ENCODE measurements at regions not wholly inside any gene's neighbourhood (a gene's known extent, or its start where the extent isn't known, plus 50 kb on each side); places are given as distances from the start of the nearest gene placed in this dataset.
"Not testable (repeated sequence)": the region's sequence is repeated elsewhere in the genome, so short reads cannot be mapped to it uniquely, and the experiment has no call there.

- no peak for DNase-seq
These were observed 244.2 kb downstream of the RFPL4B start for GRCh38 chr6:112591329-112591728.

- DNase-seq, result no peak
These were observed 245.0 kb downstream of the RFPL4B start for GRCh38 chr6:112592159-112592558.

DNA sequence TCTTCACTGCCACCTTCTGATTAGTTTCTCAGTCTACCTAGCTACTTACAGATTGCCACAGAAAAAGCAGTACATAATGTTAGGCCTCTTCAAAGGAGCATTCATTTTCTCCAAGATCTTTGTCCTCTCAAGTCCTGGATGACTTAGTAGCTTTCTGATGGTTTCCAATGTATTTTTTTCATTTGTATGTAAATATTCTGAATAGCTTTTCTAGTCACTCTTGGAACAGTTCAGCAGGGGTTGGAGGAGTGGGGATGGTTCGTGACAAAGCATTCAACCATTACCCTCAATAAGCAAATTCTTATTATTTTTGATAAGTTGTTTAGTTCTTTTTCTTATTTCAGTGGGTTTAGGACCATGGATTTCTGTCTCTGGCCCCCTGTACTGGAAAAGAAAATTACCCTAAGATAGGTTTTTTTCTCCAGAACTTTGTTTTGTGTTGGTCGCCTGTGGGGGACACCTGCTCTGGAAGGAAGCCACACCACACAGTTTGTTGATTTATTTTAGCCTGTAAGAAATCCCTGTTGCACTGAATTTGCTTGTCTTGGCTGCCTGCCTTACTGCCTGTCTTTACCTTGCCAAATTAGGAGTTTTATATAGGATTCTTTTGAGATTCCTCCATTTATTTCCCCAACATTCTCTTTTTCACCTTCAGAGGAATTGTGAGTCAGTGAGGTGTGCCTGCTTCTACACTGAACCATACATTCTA lies 247.9 kb downstream of the RFPL4B start:
- DNase-seq, result no peak

DNA sequence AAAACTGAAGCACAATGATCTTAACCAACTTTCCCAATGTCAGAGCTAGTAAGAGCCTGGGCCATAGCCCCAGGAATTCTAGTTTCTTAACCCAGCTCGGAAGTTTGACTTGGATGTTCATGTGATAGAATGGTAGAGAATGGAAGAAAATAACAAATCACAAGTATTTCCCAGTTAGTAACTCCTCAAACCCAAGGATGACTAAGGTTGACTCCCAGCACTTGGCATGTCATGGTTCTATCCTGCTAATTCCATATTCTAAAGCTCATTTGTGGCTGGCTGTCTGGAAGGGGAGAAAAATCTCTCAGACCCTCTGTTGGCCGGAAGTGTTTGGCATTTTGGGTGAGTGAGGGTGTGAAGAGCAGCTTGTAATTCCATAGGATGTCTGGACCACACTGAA lies 248.7 kb downstream of the RFPL4B start:
- DNase-seq, result no peak

DNA sequence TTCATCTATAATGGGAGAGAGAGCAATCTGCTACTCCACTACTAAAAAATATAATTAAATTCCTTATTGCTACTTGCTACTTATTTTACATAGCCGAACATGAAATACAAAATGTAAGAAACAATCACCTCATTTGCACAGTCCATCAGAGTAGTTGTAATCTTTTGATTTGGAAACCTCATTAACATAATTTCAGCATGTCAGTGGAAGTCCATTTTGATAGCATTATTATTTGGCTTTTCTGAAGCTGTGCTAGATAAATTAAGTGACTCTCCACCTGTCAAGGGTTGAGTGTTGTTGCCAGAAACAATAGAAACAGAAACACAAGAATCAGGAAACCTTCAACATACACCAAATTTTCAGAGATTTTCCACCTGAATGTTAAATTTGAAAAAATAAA lies 250.0 kb downstream of the RFPL4B start:
- no peak for DNase-seq

GRCh38 chr6:112600168-112600567 lies 253.0 kb downstream of the RFPL4B start:
- no peak for DNase-seq

GRCh38 chr6:112603726-112604125 lies 256.6 kb downstream of the RFPL4B start:
- no peak for DNase-seq

GRCh38 chr6:112606656-112607435 lies 259.7 kb downstream of the RFPL4B start:
- DNase-seq, result no peak

GRCh38 chr6:112608925-112609324 lies 261.8 kb downstream of the RFPL4B start:
- DNase-seq, result not testable (repeated sequence)

- DNase-seq, result no peak
These were observed 266.3 kb downstream of the RFPL4B start for GRCh38 chr6:112613410-112613809.

DNA sequence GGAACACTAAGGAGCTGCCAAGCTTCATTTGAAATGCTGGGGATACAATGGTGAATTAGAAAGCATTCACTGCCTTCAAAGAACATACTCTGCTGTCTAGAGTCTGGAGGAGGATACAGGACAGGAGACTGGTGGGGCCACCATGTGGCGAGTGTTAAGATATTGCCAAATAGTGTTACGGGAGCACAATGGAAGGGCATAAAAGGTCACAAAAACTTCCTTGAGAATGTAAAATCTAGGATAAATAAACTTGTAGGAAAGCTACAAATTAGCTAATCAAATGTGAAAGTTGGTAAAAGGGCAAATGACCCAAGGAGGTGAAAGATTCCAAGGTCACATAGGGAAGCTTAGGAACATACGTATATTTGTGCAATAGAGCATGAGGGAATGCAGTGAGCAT lies 271.7 kb downstream of the RFPL4B start:
- DNase-seq, result no peak

GRCh38 chr6:112620812-112621569 lies 273.9 kb downstream of the RFPL4B start:
- DNase-seq, result no peak

GRCh38 chr6:112622036-112622435 lies 274.9 kb downstream of the RFPL4B start:
- no peak for DNase-seq

DNA sequence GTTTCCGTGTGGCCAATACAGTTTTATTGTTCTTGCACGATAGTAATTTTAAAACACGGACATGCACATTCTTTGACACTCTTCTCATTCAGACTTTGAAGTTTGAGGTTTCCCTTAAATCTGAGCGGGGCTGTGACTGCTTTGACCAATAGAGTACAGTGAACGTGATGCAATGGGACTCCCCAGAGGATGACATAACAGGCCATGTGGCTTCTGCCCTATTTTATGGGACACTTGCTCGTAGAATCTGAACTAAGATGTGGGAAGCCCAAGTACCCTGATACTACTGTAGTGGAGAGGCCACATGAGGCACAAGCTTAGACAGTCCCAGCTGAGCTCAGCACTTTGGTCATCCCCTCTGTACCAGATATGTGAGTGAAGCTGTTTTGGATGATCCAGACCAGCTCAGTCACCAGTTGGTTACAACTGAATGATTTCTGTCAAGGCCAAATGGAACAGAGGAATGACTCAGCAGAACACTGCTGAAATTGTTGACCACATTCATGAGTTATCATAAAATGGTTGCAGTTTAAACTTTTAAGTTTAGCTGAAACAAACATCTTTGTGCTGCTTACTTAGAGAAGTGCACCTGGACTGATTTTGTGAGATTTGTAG lies 279.4 kb downstream of the RFPL4B start:
- DNase-seq, result no peak

- DNase-seq, result no peak
These were observed 287.2 kb downstream of the RFPL4B start for GRCh38 chr6:112634376-112634775.

DNA sequence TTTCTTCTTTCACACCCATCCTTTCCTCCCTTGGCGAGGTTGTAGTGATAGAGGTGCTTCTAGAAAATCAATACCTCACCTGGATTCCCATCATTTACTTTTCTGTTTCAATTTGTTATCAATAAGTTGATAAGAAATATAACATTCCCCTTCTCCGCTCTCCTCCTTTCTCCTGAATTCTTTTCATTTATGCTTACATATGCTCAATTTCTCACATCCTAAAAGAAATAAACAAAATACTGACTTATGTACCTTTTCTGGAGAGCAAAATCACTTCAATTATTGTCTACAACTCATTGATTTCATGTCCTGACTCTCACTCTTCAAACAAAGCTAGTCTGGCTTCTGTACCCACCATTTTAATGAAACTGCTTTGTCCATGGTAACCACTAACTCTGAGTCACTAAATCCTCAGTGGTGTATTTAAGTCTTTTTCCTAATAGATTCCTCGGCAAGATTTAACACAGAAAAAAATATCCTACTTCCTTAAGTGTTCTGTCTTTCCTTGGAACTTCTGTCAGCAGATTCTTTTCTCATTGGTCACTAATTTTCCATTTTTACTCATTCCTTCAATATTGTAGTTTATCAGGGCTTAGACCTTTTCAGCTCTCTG lies 289.6 kb downstream of the RFPL4B start:
- no peak for DNase-seq

- no peak for DNase-seq
These were observed 292.3 kb downstream of the RFPL4B start for GRCh38 chr6:112639391-112639831.

GRCh38 chr6:112640891-112641290 lies 293.8 kb downstream of the RFPL4B start:
- DNase-seq, result no peak

- no peak for DNase-seq
These were observed 302.7 kb downstream of the RFPL4B start for GRCh38 chr6:112649853-112650252.

- DNase-seq, result no peak
These were observed 304.1 kb downstream of the RFPL4B start for GRCh38 chr6:112651239-112651638.

- no peak for DNase-seq
These were observed 312.8 kb downstream of the RFPL4B start for GRCh38 chr6:112659912-112660311.

DNA sequence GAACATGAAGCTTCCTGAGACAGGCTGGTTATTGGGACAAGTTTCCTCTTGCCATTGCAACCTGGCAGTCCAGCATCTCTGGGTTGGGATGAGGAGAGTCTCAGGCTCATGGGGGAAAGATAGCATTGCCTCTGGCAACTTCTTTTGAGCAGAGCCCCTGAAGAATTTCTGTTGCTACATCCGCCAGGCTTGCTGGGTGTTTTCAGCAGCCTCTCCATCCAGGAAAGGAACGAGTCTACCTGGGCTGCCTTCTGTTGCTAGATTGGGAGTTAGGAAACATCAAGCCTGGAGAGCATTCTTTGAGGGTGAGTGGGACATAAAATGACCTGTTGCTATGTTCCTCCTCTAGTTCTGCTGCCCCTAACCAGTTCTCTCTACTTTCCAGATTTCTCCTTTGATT lies 313.5 kb downstream of the RFPL4B start:
- DNase-seq, result no peak

DNA sequence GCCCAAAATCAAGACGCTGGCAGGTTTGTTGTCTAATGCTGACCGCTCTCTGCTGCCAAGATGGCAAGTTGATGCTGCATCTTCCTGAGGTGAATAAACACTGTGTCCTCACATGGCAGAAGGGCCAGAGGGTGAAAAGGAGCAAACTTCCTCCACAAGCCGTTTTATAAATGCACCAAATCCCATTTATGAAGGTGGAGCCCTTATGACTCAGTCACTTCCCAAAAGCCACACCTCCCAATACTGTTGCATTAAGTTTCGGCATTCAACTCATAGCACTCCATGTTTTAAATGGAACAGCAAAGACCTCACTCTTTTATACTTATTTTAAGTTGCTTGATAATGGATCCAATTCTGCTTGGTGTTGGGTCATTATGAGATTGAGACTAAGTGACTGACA lies 316.6 kb downstream of the RFPL4B start:
- no peak for DNase-seq
